HepG2 (cell line): ENCODE measurements at regions not wholly inside any gene's neighbourhood (a gene's known extent, or its start where the extent isn't known, plus 50 kb on each side); places are given as distances from the start of the nearest gene placed in this dataset.

Experiments
- BCL3 ChIP-seq: sonication (generic); formaldehyde crosslinking; IDR thresholded peaks from 2 replicates; pipeline ENCODE4 v1.5.1; 2020; ENCODE audit warnings: mild to moderate bottlenecking, missing genetic modification reagents, moderate library complexity
- DRAP1 ChIP-seq: IDR thresholded peaks from 2 replicates; pipeline ENCODE4 v1.6.1; 2016; ENCODE audit warnings: missing genetic modification reagents, missing compliant biosample characterization
- GRHL1 ChIP-seq: sonication (generic); formaldehyde crosslinking; conservative IDR thresholded peaks from 2 replicates; pipeline ENCODE4 v1.8.0; 2022; ENCODE audit warnings: missing genetic modification reagents
- MED1 ChIP-seq: sonication (generic); formaldehyde crosslinking; IDR thresholded peaks from 2 replicates; pipeline ENCODE4 v1.4.0; 2020; ENCODE audit warnings: missing genetic modification reagents
- PHF8 ChIP-seq: sonication (generic); formaldehyde crosslinking; IDR thresholded peaks from 2 replicates; pipeline ENCODE4 v1.5.0; 2020; ENCODE audit warnings: missing genetic modification reagents
- SIN3B ChIP-seq: fragments of 150-350 bp; IDR thresholded peaks from 2 replicates; pipeline ENCODE4 v1.6.1; 2014; ENCODE audit warnings: low read length
- SNAPC5 ChIP-seq: sonication (generic); formaldehyde crosslinking; IDR thresholded peaks from 2 replicates; pipeline ENCODE4 v1.8.1; 2023; ENCODE audit warnings: mild to moderate bottlenecking, missing genetic modification reagents, borderline replicate concordance
- ZNF12 ChIP-seq: sonication (generic); formaldehyde crosslinking; IDR thresholded peaks from 2 replicates; pipeline ENCODE4 v1.5.0; 2020; ENCODE audit warnings: missing genetic modification reagents
- ZNF142 ChIP-seq: sonication (generic); formaldehyde crosslinking; IDR thresholded peaks from 2 replicates; pipeline ENCODE4 v1.4.0; 2020; ENCODE audit warnings: missing genetic modification reagents
- ZNF251 ChIP-seq: sonication (generic); formaldehyde crosslinking; IDR thresholded peaks from 2 replicates; pipeline ENCODE4 v1.9.0; 2021; ENCODE audit warnings: mild to moderate bottlenecking, missing genetic modification reagents
- ZNF605 ChIP-seq: sonication (generic); formaldehyde crosslinking; IDR thresholded peaks from 2 replicates; pipeline ENCODE4 v1.8.0; 2022; ENCODE audit warnings: mild to moderate bottlenecking, missing genetic modification reagents
- ZNF710 ChIP-seq: sonication (generic); formaldehyde crosslinking; IDR thresholded peaks from 2 replicates; pipeline ENCODE4 v1.5.0; 2020; ENCODE audit warnings: mild to moderate bottlenecking, missing genetic modification reagents, borderline replicate concordance

- TF ChIP-seq SNAPC5 (CRISPR knock-in tag) (no peak), ZNF142 (CRISPR knock-in tag) (no peak), SIN3B (no peak), DRAP1 (CRISPR knock-in tag) (no peak), ZNF710 (CRISPR knock-in tag) (no peak), ZNF12 (CRISPR knock-in tag) (no peak), MED1 (no peak), BCL3 (CRISPR knock-in tag) (no peak), GRHL1 (no peak), ZNF605 (CRISPR knock-in tag) (no peak), PHF8 (no peak), ZNF251 (CRISPR knock-in tag) (no peak)
These were observed 132.7 kb downstream of the CD47 start (continued) for GRCh38 chr3:107958146-107958545.
